Embryonic facial prominence (tissue), 1 donor: ENCODE measurements at regions not wholly inside any gene's neighbourhood (a gene's known extent, or its start where the extent isn't known, plus 50 kb on each side); places are given as distances from the start of the nearest gene placed in this dataset.
A peak's percentile ranks its signal among the peaks of the same experiment; 100 is the strongest.
"Not testable (repeated sequence)": the region's sequence is repeated elsewhere in the genome, so short reads cannot be mapped to it uniquely, and the experiment has no call there.

Experiments
- DNase-seq: peaks from one replicate; pipeline ENCODE4 v3.0.0-alpha.2; 2016; ENCODE audit errors: extremely low spot score

DNA sequence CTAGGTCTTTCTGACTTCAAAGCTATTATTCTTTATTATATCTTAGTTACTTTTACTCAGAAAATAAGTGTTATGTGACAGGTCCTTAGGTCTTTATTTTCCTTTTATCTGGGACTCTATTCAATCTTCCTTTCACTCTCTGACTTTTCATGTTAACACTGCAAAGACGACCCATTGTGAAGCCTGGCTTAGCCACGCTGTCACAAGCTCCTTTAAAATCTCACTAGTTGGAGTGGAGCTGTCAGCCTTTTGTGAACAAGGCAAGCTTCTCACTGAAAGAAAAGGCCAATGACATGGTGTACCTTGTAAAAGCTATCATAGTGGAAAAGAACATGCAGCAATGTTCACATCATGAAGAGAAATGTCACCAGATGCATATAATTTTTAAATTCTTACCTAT lies 1130.7 kb upstream of the FAM98A start:
- no peak for DNase-seq

DNA sequence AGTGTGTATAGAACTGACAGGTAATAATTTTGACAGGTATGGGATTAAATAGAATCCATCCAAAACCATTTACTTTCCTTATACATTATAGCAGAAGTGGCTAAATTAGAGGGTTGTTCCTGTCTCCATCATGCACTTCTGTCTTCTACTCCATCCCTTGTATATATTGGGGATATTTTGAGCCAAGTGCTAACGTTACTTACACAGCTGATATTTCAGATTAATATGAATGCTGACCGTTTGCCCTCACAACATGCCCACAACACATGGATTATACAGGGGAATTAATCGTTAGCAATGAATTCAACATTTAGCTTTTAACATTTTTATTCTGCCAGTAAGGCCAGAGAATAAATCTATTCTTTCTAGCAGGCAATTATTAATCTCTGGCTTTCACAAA lies 1125.0 kb upstream of the FAM98A start:
- no peak for DNase-seq

GRCh38 chr2:34723683-34724082 lies 1124.6 kb upstream of the FAM98A start:
- DNase-seq: no peak

- DNase-seq: no peak
Observed at GRCh38 chr2:34719206-34719605, 1120.1 kb upstream of the FAM98A start.

DNA sequence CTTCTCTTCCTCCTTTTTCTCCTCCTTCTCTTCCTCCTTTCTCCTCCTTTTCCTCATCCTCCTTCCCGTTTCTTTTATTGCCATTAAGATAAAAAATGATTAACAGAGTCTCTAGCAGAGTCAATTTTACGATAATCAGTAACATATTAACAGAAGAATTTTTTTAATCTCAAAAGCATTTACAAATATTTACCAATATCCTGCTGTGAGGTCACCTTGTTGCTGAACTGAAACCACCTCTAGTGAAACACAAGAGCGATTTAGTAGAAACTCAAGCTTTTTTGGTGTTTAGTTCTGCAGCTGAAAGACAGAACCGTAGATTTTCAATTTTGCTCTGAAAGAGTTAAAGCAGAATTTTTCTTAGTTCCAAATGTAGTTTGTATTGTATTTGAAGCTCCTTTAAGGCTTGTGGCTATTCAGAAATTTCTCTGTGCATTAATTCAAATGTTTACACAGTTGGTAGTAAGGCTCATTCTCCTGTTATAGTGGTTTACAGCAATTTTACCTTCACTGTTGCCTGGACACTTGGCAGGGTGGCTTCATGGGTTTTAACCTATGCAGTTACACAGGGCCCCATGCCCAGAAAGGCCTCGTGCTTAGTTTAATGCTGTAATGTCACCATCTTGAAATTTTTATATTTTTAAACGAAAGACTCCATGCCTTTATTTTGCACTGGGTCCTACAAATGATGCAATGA lies 1106.6 kb upstream of the FAM98A start:
- no peak for DNase-seq

DNA sequence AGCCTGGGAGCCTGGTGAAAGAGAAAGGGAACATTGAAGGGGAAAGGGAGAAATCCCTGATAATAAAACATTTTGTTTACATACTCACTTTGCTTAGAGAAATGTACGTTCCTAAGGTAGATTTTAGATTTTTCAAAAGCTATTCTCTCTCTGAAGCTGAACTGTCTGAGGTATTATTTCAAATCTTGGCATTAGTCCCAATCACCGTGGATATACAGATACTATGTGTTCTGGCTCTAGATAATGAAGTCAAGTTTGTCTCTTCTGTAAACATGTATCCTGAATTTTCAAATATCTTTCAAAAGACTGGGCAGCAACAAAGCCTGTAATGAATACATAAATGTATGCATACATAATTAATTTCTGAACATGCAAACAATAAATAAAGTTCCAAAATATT lies 1104.2 kb upstream of the FAM98A start:
- no peak for DNase-seq

- DNase-seq: not testable (repeated sequence)
Observed at GRCh38 chr2:34702391-34702790, 1103.3 kb upstream of the FAM98A start.

GRCh38 chr2:34677591-34677990 lies 1078.5 kb upstream of the FAM98A start:
- DNase-seq: not testable (repeated sequence)

DNA sequence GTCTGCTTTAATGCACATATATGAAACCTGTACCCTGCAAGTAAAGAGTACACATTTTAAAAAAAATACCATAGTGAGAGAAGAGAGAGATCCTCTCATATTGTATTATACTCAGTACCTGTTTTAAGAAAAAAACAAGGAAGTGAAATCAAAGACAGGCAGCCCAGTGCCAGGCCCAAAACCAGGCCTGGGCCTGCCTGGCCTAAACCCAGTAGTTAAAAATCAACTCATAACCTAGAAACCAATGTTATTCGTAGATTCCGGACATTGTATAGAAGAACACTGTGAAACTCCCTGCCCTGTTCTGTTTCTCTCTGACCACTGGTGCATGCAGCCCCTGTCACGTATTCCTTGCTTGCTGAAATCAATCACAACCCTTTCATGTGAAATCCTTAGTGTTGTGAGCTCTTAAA lies 1078.0 kb upstream of the FAM98A start:
- DNase-seq: not testable (repeated sequence)

DNA sequence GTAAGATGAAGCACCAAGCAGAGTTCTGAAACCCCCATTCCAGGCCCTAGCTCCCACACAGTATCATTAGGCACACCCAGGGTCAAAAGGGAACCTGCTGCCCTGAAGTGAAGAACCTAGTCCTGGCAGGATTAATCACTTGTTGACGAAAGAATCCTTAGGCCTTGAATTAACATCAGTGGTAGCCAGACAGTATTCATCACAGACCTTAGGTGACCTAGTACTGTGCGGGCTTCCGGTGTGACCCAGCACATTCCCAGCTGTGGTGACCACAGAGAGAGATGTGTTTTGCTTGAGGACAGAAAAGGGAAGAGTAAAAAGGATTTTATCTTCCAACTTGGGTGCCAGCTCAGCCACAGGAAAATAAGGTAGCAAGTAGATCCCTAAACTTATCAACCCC lies 1071.4 kb upstream of the FAM98A start:
- no peak for DNase-seq

DNA sequence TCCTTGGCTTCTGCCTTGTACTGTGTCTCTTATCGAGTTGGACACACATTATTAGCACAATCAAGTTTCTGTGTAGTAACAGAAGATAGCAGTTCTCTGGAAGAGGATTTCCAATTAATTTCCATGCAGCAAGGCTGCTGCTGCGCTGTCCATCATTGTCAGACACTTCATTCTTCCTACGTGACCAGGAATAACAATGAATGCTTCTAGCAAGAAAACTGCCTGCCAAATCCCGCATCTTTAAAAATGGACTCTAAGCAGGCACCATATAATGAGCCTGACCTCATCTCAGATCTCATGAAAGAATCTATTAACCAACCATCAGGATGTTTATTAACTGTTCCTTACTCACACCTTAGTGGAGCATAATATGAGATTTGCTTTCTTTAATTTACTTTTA lies 1067.7 kb upstream of the FAM98A start:
- no peak for DNase-seq

GRCh38 chr2:34664266-34664665 lies 1065.2 kb upstream of the FAM98A start:
- DNase-seq: no peak

DNA sequence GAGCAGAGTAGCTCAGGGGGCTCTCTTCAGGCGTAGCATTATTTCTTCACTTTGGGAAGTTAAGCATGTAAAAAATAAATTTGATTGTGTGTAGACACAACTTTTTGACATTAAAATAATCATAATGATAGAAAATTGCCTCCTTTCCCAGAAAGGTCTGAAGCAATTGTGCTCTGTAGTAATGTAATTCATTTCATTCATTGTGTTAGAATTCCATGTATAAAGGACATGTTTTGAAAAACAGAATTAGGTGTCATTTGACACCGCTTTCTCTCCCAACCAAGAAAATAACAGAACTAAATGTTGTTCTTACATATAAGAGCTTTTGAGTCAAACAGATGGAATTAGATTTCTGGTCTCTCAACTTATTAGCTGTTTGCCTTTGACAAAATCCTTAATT lies 1064.2 kb upstream of the FAM98A start:
- no peak for DNase-seq

DNA sequence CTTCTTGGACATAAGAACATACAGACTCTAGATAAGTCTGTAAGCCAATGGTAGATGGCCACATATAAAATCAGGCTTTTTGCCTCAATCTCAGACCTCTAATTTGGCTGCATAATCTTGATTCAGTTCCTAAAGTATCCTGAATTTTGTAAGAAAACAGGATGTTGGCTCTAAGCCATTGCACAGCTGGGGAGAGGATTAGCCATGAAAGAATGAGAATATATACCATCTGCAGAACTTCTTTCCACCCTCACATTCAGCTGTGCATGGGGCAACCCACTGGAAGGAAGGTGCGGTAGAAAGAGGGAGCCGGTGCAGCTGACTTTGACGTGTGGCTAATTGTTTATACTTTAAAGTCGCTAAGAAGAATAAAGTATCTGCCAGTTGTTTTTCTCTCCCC lies 1061.6 kb upstream of the FAM98A start:
- no peak for DNase-seq

GRCh38 chr2:34656632-34657031 lies 1057.5 kb upstream of the FAM98A start:
- no peak for DNase-seq

DNA sequence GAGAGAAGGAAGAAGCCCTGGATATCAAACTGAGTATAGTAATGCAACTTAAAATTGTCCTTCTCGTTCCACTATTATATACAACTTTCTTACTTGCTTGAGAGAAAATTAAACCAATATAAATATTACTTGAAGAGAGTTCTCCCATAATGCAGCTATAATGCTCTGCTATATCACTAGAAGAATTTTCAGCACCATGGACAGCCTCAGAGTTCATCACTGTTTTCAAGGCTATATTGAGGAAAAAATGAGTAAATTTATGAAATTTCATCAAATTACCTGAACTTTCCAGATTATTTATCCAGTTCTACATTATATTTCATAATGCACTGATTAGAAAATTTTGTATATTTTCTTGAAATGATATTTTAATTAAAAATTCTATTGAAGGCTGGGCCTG lies 1053.5 kb upstream of the FAM98A start:
- peak; percentile 21 for DNase-seq

DNA sequence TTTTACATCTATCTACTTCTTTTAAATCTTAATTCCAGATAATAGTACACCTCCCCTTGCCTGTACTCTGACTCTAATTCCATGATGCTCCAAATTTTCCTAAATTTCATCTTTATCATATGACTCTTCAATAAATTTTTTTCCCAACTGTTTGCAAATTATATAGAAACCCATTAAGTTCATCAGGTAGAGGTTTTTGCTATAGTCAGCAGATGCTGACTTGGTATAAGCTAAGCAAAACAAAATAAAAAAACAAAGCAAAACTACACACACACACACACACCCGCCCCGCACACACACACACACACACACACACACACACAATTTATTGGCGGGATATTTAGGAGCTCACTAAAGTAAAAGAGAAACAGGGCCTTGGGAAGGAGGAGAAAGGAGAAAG lies 1047.8 kb upstream of the FAM98A start:
- no peak for DNase-seq

- DNase-seq: no peak
Observed at GRCh38 chr2:34632327-34632726, 1033.2 kb upstream of the FAM98A start.

DNA sequence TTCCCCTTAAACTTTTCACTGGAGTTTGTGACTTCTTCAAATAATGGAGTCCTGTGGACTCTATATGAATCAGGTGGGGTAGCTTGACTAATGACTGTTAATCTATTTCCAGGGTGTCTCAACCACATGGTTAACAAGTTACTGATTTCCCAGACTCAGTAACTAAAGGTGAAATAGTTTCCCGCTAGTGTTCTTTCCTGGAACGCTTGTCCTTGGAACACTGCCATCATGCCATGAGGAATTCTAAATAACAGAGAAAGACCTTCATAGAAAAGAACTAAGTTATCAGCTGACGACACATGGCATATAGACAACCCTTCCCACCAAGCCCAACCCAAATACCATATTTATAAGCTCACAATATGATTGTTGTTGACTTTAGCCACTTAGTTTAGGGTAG lies 1027.9 kb upstream of the FAM98A start:
- no peak for DNase-seq

DNA sequence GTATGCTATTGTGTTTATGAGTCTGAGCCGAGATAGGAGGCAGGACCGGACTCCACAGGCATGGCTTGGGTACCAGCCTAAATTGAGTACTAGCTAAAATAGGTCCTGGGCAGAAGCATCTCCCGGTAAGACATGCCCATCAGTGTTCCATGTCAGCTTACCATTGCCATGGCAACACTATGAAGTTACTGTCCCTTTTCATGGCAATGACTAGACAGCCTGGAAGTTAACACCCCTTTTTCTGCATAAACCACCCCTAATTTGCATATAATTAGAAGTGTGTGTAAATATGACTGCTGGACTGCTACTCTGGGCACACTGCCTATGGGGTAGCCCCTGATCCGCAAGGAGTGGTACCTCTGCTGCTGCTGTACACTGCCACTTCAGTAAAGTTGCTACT lies 1005.1 kb upstream of the FAM98A start:
- DNase-seq: no peak

DNA sequence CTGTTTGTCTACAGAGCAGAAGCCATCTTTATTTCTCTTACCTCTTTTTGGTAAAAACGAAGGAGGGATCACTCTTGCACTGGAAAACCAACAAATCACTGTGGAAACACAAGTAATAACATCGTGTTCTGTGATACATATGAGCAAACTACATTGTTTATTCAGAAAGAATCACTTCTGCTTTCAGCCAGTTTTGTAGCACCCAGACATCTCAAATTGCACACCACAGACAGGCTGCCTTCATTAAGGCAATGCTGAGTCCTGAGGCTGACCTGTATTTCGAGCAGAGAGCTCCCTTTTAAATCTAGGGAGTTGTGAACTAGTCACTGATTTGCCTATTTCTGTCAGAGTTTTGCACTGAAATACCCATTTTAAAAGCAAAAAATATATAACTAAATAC lies 1003.2 kb upstream of the FAM98A start:
- no peak for DNase-seq

DNA sequence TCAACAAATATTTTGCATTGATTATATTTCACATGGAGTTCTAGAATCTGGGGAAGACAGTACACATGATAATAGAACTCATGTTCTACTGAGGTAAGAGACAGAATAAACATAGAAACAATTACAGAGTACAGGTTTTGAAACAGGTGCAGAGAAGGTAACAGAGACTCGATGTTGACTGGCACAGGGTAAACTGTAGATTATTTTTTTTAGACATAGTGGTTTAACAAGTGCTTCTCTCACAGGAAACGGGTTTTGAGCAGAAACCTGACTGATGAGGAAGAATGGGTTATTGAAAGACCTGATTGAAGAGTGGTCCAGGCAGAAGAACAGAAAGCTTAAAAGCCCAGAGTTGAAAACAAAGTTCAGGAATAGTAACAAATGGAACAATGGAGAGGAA lies 1002.5 kb upstream of the FAM98A start:
- no peak for DNase-seq

DNA sequence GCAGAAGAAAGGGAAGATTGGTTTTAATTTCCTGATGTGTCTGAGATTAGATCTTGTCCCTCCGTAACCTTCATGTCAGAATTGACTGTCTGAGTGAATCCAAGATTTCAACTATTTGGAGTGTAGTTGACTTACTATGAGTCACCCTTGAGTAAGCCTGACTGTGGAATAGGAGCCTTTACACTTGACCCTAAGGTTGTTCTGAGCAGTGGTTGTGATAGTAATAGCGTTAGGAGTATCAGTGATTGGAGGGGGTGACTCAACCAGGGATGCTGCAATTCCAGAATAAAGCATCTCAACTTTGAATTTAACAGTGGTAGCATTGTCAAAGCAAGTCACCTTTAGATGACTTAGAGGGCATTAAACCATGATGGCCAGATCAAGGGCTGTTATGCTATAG lies 979.5 kb upstream of the FAM98A start:
- no peak for DNase-seq

GRCh38 chr2:34570266-34570872 lies 971.3 kb upstream of the FAM98A start:
- no peak for DNase-seq
